ENCODE measurements at regions not wholly inside any gene's neighbourhood (a gene's known extent, or its start where the extent isn't known, plus 50 kb on each side); places are given as distances from the start of the nearest gene placed in this dataset.

DNA sequence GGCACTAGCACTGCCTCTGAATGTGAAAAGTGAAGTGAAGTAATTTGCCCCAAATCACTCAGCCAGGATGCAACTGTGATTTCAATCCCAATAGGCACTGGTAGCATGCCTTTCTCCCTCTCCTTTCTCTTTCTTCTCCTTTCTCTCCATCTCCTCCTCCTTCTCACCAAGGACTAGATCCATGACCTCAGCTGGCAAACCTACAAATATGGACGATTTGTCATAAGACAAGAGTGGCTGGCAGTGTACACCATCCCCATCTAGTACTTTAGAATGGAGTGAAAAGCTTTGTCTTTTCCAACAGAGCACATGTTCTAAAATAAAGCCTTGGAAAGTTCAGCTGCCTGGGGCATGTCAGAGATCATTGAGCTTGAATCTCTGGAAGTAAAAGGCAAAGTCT lies 574.7 kb upstream of the CLINT1 start:
- no peak for DNase-seq

DNA sequence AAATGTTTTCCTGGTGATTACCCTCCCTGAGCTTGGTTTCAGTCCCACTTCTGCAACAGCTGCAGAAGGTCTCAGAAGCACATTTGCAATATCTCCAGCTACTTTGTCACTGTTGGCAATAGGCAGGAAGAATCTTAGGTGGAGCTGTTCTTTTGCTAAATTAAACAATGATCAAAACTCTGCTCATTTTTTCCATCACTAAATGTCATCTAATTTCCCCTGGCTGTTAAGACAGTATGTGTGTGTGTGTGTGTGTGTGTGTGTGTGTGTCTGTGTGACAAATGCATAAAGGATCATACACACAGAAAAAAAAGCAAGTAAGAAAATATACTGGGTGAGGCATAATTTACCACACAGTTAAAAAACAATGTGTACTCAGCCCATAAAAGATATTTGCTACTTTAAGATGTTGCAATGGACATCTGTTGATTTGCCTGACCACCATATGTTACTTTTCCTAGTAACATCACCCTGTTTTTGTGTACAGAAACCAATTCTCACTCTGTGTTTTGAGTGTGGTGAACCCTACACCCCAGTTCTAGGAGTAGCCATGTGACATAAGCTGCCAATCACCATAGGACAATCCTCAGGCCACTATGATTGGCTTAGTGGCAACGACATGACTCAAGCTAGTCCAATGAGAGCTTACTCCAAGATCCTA lies 572.6 kb upstream of the CLINT1 start:
- DNase-seq = no peak

GRCh38 chr5:158430798-158431167 lies 571.8 kb upstream of the CLINT1 start:
- no peak for DNase-seq

DNA sequence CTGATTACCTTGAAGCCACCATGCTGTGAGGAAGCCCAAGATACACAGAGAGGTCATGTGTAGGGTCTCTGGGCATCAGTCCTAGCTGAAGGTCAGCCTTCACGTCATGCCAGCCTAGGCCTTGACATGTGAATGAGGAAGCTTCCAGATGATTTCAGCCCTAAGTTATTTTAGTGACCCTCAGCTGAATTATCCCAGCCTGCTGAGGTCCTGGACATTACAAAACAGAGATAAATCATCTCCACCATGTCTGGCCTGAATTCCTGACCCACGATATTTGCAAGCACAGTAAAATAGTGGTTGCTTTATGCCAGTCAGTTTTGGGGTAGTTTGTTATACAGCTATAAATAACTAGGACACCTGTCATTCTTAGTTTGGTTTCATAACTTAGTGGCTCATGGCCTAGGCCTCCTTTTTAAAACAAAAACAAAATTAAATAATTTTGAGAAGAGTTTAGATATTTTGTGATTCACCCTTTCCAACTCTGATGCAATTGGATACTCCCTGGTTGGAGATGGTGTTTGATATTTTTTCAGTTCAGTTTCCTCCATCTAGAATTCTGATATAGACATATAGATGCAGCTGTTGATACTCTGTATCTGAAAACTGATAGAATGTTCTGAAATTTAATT lies 571.3 kb upstream of the CLINT1 start:
- DNase-seq = no peak

DNA sequence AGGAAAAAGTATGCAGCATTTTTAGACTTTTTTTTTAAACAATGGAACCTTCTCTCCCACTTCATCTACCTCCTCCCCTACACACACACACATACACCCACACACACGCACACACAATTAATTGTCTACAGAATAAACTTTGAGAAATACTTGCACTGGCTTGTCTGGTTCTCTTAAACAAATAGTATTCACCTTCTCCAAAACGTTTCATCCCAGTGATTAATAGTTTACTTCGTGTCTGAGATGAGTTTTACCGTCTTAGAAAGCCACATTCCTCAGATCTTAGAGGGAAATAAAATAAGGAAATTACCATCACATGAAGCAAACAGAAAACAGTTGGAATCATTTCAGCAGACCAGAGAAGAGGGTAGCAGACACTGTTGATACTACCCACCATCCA lies 570.6 kb upstream of the CLINT1 start:
- DNase-seq = no peak

- no peak for DNase-seq
Measured at GRCh38 chr5:158423623-158424200, 564.8 kb upstream of the CLINT1 start.

GRCh38 chr5:158422653-158423515 lies 563.9 kb upstream of the CLINT1 start:
- no peak for DNase-seq

GRCh38 chr5:158421319-158421718 lies 562.4 kb upstream of the CLINT1 start:
- no peak for DNase-seq

- no peak for DNase-seq
Measured at GRCh38 chr5:158419186-158419585, 560.2 kb upstream of the CLINT1 start.

- DNase-seq = no peak
Measured at GRCh38 chr5:158414780-158415179, 555.8 kb upstream of the CLINT1 start.

- DNase-seq = no peak
Measured at GRCh38 chr5:158414333-158414762, 555.4 kb upstream of the CLINT1 start.

- DNase-seq = no peak
Measured at GRCh38 chr5:158413122-158413680, 554.3 kb upstream of the CLINT1 start.

DNA sequence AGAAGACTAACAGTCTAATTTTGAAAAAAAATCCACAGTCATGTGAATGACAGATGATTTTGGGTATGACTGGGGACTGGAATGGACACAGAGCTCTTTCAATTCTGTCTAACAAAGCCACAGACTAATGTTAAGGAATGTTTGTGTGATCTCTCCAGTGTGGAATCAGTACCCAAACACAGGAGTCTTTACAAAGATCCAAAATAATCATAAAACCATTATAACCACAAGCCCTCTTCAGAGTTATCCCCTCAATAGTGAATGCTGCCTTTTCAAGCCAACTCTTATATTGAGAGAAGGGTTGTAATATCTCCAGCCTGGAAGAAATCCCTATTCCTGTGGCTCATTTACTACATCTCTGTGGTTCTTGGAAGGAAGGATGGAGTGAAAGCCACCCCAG lies 552.0 kb upstream of the CLINT1 start:
- no peak for DNase-seq

- no peak for DNase-seq
Measured at GRCh38 chr5:158409507-158409906, 550.6 kb upstream of the CLINT1 start.

DNA sequence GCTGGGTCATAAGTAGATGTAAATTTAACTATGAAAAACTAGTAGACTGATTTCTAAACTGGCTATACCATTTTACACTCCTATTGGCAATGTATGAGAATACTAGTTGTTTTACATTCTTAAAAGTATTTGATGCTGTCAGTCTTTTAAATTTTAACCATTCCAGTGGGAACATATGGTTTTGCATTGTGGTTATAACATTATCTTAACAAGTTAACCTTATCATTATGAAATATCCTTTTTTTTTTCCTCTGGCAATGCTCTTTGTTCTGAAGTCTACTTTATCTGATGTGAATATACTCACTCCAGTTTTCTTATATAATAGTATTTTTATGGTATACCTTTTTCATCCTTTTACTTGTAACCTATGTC lies 548.9 kb upstream of the CLINT1 start:
- DNase-seq = no peak

- no peak for DNase-seq
Measured at GRCh38 chr5:158406884-158407823, 548.2 kb upstream of the CLINT1 start.

DNA sequence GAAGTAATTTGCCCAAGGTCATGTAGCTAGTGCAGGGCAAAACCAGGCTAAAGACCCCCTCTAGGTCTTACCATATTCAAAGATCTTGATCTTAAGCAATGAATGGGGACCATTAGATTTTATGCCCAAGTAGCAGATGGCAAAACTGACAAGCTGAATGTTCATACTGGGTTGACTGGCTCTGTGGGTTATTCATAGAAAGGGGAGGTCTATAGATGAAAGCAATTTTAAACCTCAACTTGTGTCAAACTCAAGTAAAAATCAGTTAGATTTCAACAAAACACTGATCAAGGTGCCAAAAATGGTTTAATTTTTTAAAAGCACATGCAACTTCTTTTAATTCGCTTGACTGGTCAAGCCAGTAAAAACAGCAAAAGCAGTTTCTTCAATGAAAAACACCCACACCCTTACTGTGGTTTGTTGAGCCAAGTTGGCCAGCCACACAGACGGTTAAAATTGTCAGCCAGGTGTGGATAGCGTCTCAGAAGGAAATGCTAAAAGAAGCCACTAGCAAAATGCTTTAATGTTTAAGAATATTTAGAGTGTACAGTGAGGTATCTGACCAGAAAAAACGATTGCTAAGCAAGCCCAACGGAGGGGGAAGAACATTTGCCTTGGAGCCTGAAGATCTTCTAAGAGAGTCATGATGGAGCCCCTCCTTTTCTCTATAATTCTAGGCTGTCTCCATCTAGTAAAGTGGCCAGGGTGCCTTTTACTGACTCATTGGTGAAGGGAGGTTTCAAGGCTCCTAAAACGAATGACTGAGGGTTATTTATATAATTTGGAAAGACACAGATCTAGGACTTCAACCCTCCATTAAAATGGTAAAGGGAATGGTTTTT lies 539.6 kb upstream of the CLINT1 start:
- no peak for DNase-seq

GRCh38 chr5:158397278-158397677 lies 538.3 kb upstream of the CLINT1 start:
- DNase-seq = no peak

DNA sequence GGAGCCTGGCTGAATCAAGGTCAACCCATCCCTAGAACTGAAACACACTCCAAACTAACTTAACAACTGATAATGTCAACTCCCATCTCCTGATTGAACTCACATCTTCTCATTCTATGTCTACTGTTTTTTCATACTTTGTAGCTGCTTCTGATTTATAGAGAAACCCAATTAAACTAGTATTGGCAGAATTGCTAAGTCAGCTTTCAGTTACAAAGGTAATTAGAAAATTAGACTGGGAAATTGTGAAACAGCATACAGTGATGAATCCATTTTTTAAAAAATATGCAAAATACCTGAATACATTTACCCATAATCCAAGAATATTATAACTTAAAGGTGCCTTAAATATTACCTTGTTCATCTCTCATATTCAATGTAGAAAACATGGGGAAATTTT lies 535.2 kb upstream of the CLINT1 start:
- no peak for DNase-seq

DNA sequence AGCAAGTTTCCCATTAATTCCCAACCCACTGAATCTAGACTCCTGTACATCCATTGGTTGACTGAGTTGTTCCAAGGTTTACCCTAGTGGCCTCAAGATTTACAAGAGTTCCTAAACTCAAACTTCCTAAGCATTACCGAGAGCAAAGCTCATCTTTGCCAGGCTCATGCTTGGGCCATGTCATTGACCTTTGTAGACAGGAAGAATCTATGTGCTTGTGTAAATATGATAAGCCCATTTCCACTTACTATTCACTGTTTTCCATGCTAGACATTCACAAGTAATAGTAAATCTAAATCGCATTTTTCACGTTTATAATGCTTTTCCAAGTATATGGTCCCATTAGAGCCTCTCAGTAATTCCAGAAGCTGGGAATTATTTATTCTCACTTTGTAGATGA lies 534.5 kb upstream of the CLINT1 start:
- no peak for DNase-seq

GRCh38 chr5:158392753-158393152 lies 533.8 kb upstream of the CLINT1 start:
- DNase-seq = no peak
